GM21723 (cell line): ENCODE measurements at regions not wholly inside any gene's neighbourhood (a gene's known extent, or its start where the extent isn't known, plus 50 kb on each side); places are given as distances from the start of the nearest gene placed in this dataset.
A peak's percentile ranks its signal among the peaks of the same experiment; 100 is the strongest.
"Not testable (repeated sequence)": the region's sequence is repeated elsewhere in the genome, so short reads cannot be mapped to it uniquely, and the experiment has no call there.

Experiments
- ATAC-seq: cut with Tn5 transposase; IDR thresholded peaks from one replicate; pipeline ENCODE4 v1.9.1; 2021; ENCODE audit warnings: mild to moderate bottlenecking, moderate library complexity; ENCODE audit not compliant: unreplicated experiment

- ATAC-seq, result not testable (repeated sequence)
Measured at GRCh38 chr6:57860481-57861315, 543.3 kb downstream of the PRIM2 start.

DNA sequence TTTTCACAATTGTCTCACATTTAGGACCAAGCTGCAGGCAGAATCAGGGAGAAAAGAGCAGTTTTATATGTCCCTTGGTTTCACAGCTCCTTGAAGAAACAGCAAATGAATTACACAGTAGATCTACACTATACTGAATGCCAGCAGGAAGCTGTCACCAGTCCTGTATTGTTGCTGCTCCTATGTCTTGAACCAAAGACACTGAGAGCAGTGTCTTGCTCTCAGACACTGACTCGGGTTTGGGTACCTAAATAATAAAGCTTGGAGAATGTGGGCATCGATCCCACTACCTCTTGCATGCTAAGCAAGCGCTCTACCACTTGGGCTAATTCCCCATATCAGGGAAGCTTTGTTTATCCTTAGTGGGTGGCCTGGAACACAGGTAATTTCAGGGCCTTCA is 552.7 kb downstream of the PRIM2 start:
- not testable (repeated sequence) for ATAC-seq

GRCh38 chr6:57873424-57873823 is 556.0 kb downstream of the PRIM2 start:
- ATAC-seq, result not testable (repeated sequence)

DNA sequence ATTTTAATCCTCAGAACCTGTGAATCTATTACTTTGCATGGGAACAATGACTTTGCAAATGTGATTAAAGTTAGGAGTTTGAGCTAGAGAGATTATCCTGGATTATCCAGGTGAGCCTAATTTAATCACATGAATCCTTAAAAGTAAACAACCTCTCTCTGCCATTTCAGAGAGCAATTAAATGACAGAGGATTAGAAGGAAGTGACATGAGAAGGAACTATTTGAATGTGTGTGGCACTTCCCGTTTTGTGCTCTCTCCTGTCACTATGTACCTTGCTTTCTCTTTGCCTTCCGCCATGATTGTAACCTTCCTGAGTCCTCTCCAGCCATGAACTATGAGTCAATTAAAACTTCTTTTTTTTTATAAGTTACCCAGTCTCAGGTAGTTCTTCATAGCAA is 559.2 kb downstream of the PRIM2 start:
- ATAC-seq, result not testable (repeated sequence)

DNA sequence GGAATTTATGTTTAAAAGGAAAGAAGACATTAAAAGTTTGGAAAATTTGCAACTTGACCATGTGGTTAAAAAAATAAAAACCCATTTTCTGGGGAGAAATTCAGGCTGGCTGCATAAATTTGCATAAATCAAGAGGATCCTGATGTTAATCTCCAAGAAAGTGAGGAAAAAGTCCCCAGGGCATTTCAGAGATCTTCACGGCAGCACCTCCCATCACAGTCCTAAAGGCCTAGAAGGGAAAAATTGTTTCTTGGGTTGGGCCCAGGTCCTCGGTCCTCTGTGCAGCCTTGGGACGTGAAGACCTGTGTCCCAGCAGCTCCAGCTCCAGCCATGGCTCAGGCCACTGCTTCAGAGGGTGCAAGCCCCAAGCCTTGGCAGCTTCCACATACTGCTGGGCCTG is 560.3 kb downstream of the PRIM2 start:
- ATAC-seq, result not testable (repeated sequence)

DNA sequence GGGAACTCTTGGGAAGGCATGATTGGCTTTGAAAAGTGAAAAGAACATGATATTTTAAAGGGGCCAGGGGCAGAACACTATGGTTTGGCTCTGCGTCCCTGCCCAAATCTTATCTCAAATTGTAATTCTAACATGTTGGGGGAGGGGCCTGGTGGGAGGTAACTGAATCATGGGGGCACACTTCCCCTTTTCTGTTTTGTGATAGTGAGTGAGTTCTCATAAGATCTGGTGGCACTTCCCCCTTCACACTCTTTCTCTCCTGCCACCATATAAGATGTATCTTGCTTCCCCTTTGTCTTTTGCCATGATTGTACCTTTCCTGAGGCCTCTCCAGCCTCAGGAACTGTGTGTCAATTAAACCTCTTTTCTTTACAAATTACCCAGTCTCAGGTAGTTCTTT is 561.4 kb downstream of the PRIM2 start:
- not testable (repeated sequence) for ATAC-seq

DNA sequence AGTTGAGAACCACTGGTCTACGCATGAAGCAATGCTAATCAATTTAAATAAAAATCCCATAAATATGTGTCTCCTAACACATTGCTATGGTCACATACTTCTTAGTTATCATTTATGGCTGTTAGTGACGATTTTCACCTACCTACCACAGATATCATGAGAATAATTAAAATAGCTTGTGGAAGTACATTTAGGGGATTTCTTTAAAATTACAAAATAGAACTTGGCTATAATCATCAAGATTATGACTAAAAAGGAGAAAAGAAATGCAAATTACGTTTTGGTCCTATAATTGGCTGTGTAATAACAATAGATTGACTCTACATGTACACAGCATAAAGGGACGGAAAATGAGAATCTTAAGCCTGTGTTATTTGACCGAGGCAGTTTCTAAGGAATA is 581.4 kb downstream of the PRIM2 start:
- ATAC-seq, result peak; percentile 76

- ATAC-seq, result not testable (repeated sequence)
Measured at GRCh38 chr6:57900687-57901399, 583.4 kb downstream of the PRIM2 start.

DNA sequence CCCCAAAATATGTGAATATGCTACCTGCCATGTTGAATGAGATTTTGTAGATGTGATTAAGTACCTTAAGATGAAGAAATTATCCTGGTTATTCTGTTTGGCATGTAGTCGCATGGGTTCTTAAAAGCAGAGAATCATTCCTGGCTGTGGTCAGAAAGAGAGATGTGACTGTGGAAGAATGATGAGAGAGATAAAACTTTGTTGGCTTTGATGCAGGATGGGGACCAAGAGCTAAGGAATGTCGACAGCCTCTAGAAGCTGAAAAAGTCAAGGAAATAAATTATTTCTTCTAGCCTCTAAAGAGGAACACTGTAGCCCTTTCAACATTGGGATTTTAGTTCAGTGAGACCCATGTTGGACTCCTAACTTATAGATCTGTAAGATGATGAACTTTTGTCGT is 584.0 kb downstream of the PRIM2 start:
- not testable (repeated sequence) for ATAC-seq

DNA sequence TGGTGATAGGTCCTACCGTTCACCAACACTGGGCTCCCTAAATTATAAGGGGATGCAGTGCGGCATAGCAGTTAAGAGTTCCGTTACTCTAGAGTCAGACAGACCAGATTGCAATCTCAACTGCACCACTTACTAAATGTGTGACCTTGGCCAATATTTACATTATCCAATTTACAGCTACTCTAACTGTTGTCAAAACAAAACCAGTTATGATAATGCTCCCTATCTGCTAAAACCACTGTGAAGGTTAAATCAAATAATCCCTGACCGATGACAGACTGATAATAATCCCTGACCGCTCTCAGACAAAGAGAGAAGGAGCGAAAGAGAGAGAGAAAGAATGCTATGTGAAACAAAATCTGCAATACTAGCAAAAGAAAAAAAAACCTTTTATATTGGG is 586.9 kb downstream of the PRIM2 start:
- not testable (repeated sequence) for ATAC-seq

DNA sequence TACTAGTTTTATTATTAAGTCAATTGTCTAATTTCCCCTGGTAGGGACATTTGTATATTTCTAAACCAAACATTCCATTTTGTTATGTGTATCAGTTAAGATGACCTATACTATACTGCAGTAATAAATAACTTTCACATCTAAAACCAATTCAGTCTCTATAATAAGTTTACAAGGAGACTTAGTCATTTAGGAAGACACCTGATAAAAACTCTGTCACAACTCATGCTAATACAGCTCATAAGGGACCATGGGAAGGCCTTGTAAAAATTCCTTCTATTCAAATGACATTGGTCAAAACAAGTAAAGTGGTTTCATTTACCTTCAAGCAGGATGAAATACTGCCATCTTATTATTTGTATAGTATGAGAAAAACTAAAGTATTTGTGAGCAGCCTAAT is 597.9 kb downstream of the PRIM2 start:
- ATAC-seq, result not testable (repeated sequence)

GRCh38 chr6:57942966-57943365 is 625.5 kb downstream of the PRIM2 start:
- ATAC-seq, result not testable (repeated sequence)

DNA sequence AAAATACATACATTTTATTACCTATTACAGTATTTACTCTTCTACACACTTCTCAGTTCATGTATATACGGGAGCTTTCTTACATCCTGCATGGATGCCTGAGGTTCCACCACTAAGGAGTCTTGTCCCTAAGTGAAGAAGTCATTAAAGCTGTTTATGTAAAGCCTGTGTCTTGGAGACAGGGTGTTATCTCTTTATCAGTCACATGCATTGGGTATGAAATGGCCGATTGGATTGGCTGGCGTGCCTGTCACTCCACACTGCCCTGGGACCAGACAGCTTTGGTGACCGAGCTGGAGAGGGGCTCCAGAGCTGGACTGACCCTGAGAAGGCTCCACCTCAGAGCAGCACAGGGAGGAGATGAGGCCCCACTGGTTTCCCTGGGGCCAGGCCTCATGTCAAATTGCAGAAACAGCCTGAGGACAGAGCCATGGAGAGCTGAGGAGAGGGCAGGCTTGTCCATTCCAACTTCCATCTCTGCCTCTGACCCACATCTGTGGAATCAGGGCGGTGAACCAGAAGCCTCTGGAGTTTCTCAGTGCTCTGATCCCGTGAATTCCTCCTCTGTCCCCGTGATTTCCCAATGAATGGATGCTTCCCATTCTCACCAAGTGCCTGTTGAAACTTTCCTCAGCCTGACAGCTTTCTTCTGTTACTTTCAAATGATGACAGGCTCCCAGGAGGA is 628.8 kb downstream of the PRIM2 start:
- not testable (repeated sequence) for ATAC-seq

DNA sequence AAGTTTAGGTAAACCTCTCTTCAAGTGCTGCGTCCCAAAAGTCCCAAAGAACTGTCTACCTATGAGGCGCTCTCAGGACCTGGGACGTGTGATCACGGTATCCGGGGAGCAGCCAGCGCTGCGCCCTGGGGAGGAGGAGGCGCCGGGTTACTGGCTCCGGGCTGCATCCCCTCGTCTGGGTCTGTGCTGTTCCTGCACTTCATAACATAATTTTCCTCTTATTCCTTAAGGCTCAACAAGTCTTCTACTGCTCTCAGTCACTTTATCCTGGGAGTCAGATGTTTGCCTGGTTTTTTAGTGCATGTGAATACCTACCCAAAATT is 629.3 kb downstream of the PRIM2 start:
- ATAC-seq, result not testable (repeated sequence)

DNA sequence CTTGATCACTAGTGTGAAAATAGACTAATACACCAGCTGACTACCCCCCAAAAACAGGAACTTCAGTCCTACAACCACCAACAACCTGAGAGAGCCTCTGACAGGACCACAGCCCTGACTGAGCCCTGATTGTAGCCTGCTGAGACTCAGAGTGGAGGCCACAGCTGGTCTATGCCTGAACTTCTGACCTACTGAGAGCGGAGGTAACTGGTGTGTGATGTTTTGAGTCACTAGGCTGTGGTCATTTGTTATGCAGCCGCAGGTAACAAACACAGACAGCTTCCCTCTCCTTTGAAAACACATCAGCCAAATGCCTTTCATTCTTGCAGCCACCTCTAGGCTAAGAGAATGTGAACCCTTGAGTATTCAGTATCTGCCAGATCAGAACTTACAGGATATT is 631.1 kb downstream of the PRIM2 start:
- not testable (repeated sequence) for ATAC-seq

- ATAC-seq, result not testable (repeated sequence)
Measured at GRCh38 chr6:57950430-57950829, 633.0 kb downstream of the PRIM2 start.

- not testable (repeated sequence) for ATAC-seq
Measured at GRCh38 chr6:57966757-57967156, 649.3 kb downstream of the PRIM2 start.

- not testable (repeated sequence) for ATAC-seq
Measured at GRCh38 chr6:57971956-57972355, 654.5 kb downstream of the PRIM2 start.

DNA sequence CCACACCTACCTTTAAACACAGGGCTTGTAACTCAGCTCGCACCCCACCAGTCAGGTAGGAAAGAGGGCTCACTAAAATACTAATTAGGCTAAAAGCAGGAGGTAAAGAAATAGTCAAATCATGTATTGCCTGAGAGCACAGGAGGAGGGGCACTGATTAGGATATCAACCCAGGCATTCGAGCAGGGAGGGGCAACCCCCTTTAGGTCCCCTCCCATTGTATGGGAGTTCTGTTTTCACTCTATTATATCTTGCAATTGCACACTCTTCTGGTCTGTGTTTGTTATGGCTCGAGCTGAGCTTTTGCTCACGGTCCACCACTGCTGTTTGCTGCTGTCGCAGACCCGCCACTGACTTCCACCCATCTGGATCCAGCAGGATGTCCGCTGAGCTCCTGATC is 657.2 kb downstream of the PRIM2 start:
- no peak for ATAC-seq

- not testable (repeated sequence) for ATAC-seq
Measured at GRCh38 chr6:57975127-57975526, 657.7 kb downstream of the PRIM2 start.

- not testable (repeated sequence) for ATAC-seq
Measured at GRCh38 chr6:57976371-57976770, 658.9 kb downstream of the PRIM2 start.

GRCh38 chr6:57983603-57984002 is 666.2 kb downstream of the PRIM2 start:
- not testable (repeated sequence) for ATAC-seq
